HCT116 (cell line): ENCODE measurements at regions not wholly inside any gene's neighbourhood (a gene's known extent, or its start where the extent isn't known, plus 50 kb on each side); places are given as distances from the start of the nearest gene placed in this dataset.

ENCODE experiments used
- EZH2 ChIP-seq: fragments of 200-600 bp; sonication (generic); IDR thresholded peaks from 2 replicates; pipeline ENCODE4 v1.6.1; 2017; ENCODE audit warnings: antibody characterized with exemption, mixed run types
- FOSL1 ChIP-seq: IDR thresholded peaks from 2 replicates; pipeline ENCODE4 v1.6.1; 2012; ENCODE audit warnings: low read depth
- JUND ChIP-seq: IDR thresholded peaks from 2 replicates; pipeline ENCODE4 v1.6.1; 2012
- POLR2A ChIP-seq: IDR thresholded peaks from 2 replicates; pipeline ENCODE4 v1.7.0; 2011; ENCODE audit warnings: borderline replicate concordance; ENCODE audit not compliant: insufficient read depth, insufficient read length; ENCODE audit errors: extremely low read depth
- ZNF274 ChIP-seq: fragments of 200-500 bp; sonication (Bioruptor generic); IDR thresholded peaks from 2 replicates; pipeline ENCODE4 v1.6.1; 2014; ENCODE audit warnings: mild to moderate bottlenecking, low read depth, low read length, inconsistent platforms
- TF ChIP-seq, protein P1 (sequence below), 3 experiments: fragments of 200-600 bp in 1 of 3; sonication (generic) in 1 of 3; IDR thresholded peaks in 2 of 3; conservative IDR thresholded peaks in 1 of 3; 2 replicates each; pipeline ENCODE4 v1.5.1; 2012 to 2017; ENCODE audit warnings: low read depth in 2 of 3, low read length in 2 of 3, antibody characterized with exemption in 1 of 3, borderline replicate concordance in 1 of 3, control low read depth in 1 of 3, mild to moderate bottlenecking in 1 of 3, mixed read lengths in 1 of 3, mixed run types in 1 of 3, moderate library complexity in 1 of 3; ENCODE audit not compliant: insufficient read depth in 1 of 3

DNA sequence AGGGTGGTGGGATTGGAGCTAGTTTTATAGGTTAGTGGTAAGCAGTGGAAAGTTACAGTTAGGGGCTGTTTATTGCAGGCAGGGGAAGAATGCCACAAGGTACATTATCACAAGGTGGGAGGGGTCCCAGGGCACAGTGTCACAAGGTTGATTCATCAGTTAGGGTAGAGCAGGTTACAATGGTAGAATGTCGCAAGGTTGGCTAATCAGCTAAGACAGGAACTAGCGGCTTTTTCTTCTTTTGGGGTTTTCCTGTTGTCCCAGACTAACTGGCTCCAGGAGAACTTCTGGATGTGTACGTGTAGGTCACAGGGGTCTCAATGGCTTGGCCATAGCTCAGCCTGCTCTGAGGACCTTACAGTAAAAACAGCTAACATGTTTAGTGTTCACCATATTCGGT is 1221.1 kb downstream of the SLITRK1 start:
- no peak for TF ChIP-seq JUND
- TF ChIP-seq POLR2A: no peak
- TF ChIP-seq ZNF274: no peak
- TF ChIP-seq FOSL1: no peak
- TF ChIP-seq, protein P1, sequence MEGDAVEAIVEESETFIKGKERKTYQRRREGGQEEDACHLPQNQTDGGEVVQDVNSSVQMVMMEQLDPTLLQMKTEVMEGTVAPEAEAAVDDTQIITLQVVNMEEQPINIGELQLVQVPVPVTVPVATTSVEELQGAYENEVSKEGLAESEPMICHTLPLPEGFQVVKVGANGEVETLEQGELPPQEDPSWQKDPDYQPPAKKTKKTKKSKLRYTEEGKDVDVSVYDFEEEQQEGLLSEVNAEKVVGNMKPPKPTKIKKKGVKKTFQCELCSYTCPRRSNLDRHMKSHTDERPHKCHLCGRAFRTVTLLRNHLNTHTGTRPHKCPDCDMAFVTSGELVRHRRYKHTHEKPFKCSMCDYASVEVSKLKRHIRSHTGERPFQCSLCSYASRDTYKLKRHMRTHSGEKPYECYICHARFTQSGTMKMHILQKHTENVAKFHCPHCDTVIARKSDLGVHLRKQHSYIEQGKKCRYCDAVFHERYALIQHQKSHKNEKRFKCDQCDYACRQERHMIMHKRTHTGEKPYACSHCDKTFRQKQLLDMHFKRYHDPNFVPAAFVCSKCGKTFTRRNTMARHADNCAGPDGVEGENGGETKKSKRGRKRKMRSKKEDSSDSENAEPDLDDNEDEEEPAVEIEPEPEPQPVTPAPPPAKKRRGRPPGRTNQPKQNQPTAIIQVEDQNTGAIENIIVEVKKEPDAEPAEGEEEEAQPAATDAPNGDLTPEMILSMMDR (IDR thresholded peaks at IDR 0.05 in 2 of 3, conservative IDR thresholded peaks at IDR 0.05 in 1 of 3; ENCODE audit: borderline replicate concordance in 1 of 3, insufficient read depth in 1 of 3, low read depth in 2 of 3, low read length in 2 of 3): no peak
- TF ChIP-seq EZH2: no peak
